Transverse colon (tissue), 4 donors: ENCODE measurements at regions not wholly inside any gene's neighbourhood (a gene's known extent, or its start where the extent isn't known, plus 50 kb on each side); places are given as distances from the start of the nearest gene placed in this dataset.

ENCODE experiments used
- DNase-seq: peaks from one replicate; pipeline ENCODE4 v3.0.0-alpha.2; 2019
- H3K27ac ChIP-seq, 4 donors: fragments of 200-600 bp; sonication (generic); 2 replicates each; pipeline ENCODE4 v1.5.1; 2016 to 2018; ENCODE audit warnings: inconsistent platforms in 4 of 4
- H3K27me3 ChIP-seq: fragments of 200-600 bp; sonication (generic); 2 replicates; pipeline ENCODE4 v1.5.1; 2017; ENCODE audit warnings: inconsistent platforms
- H3K36me3 ChIP-seq, 4 donors: fragments of 200-600 bp; sonication (generic); 2 replicates each; pipeline ENCODE4 v1.5.1; 2017 to 2019; ENCODE audit warnings: inconsistent platforms in 4 of 4
- H3K4me1 ChIP-seq, 4 donors: fragments of 200-600 bp; sonication (generic); 2 replicates each; pipeline ENCODE4 v1.5.1; 2017 to 2020; ENCODE audit warnings: inconsistent platforms in 4 of 4
- H3K4me3 ChIP-seq, 4 donors: fragments of 200-600 bp; sonication (generic); 1 replicate in 1 of 4; 2 replicates in 3 of 4; pipeline versions ENCODE4 v1.5.1 to v1.6.1; 2017 to 2019; ENCODE audit warnings: inconsistent platforms in 4 of 4
- H3K9me3 ChIP-seq, 2 donors: fragments of 200-600 bp; sonication (generic); 2 replicates each; pipeline ENCODE4 v1.5.1; 2017 to 2019; ENCODE audit warnings: inconsistent platforms in 2 of 2
- CTCF ChIP-seq, 5 experiments: fragments of 200-600 bp in 3 of 5; fragments of 450-650 bp in 2 of 5; sonication (generic) in 3 of 5; IDR thresholded peaks; 1 replicate in 2 of 5; 2 replicates in 3 of 5; pipeline ENCODE4 v1.5.1; 2016 to 2017; ENCODE audit warnings: antibody characterized with exemption in 5 of 5, inconsistent platforms in 3 of 5, mild to moderate bottlenecking in 2 of 5, moderate library complexity in 1 of 5
- EP300 ChIP-seq: sonication (generic); formaldehyde crosslinking; IDR thresholded peaks from one replicate; pipeline ENCODE4 v1.6.1; 2017; ENCODE audit warnings: antibody characterized with exemption, low read depth
- POLR2A ChIP-seq: fragments of 450-650 bp; IDR thresholded peaks from one replicate; pipeline ENCODE4 v1.6.1; 2016; ENCODE audit warnings: antibody characterized with exemption, mild to moderate bottlenecking, moderate library complexity
- POLR2AphosphoS5 ChIP-seq, 3 donors: sonication (generic); formaldehyde crosslinking; IDR thresholded peaks; one replicate each; pipeline ENCODE4 v1.6.1; 2016; ENCODE audit warnings: antibody characterized with exemption in 3 of 3
- WGBS, 2 donors: methylation state at CpG; one replicate each; pipeline ENCODE4 v1.1.5; 2018; ENCODE audit warnings: low coverage in 1 of 2; 5-methylcytosine and 5-hydroxymethylcytosine counted together
- in situ Hi-C, 4 donors: fragments of 200-750 bp; cut with MboI; loops; one replicate each; pipeline versions ENCODE4 v1.15.0 to v1.15.1; 2017; ENCODE audit warnings: low sequenced_read_pairs in 3 of 4, low pct_ligation_motif_present in 1 of 4, low pct_unique_long_range_greater_than_20kb in 1 of 4
- intact Hi-C: fragments of 100-400 bp; cut with DNase I; formaldehyde crosslinking; loops from one replicate; pipeline ENCODE4 v1.15.1; 2023; ENCODE audit warnings: low total_unique reads

- H3K27ac ChIP-seq = no peak overlapping the region
- no peak overlapping the region for H3K4me3 ChIP-seq
- 81 to 86% methylated on average over 2 of the region's 2 CpGs for WGBS, 2 donors
- H3K27me3 ChIP-seq = no peaks in the 10 kb centered on the region
- no peaks in the 10 kb centered on the region for H3K9me3 ChIP-seq
- H3K36me3 ChIP-seq = no peaks in the 10 kb centered on the region
- DNase-seq = no peak
- intact Hi-C loops (no loop called here), in situ Hi-C loops (no loop called here)
- H3K4me1 ChIP-seq = no peaks in the 10 kb centered on the region
- TF ChIP-seq POLR2AphosphoS5 (IDR thresholded peaks at IDR 0.05) = no peak
- no peak for TF ChIP-seq CTCF (IDR thresholded peaks at IDR 0.05)
- no peak for TF ChIP-seq POLR2A
- no peak for TF ChIP-seq EP300
Measured at GRCh38 chr4:149870008-149870407, 54.4 kb upstream of the IQCM start.

- in situ Hi-C loops = loop anchor here in 2 of 4 donors (25.0 kb wide), 2 partner anchors 494 to 519 kb away; no protein-coding TSS in a partner anchor
- H3K9me3 ChIP-seq = no peaks in the 10 kb centered on the region
- no peak for TF ChIP-seq CTCF (IDR thresholded peaks at IDR 0.05)
- TF ChIP-seq POLR2AphosphoS5 (IDR thresholded peaks at IDR 0.05) = no peak
- TF ChIP-seq POLR2A = no peak
- no peak for TF ChIP-seq EP300
- H3K4me3 ChIP-seq = no peak overlapping the region
- intact Hi-C loops = no loop called here
- no peaks in the 10 kb centered on the region for H3K27me3 ChIP-seq
- DNase-seq = no peak
- WGBS, 2 donors = 89 to 100% methylated on average over 1 of the region's 1 CpG
- H3K27ac ChIP-seq = no peak overlapping the region
- no peaks in the 10 kb centered on the region for H3K36me3 ChIP-seq
- H3K4me1 ChIP-seq = peaks cover 0 to 14% (median 9%) of the 10 kb centered on the region in 4 donors
Measured at GRCh38 chr4:149881744-149882143, 66.1 kb upstream of the IQCM start.

- TF ChIP-seq EP300 (no peak), POLR2A (no peak), CTCF (IDR thresholded peaks at IDR 0.05) (no peak), POLR2AphosphoS5 (IDR thresholded peaks at IDR 0.05) (no peak)
- in situ Hi-C loops = loop anchor here in 2 of 4 donors (25.0 kb wide), 2 partner anchors 495 to 520 kb away; no protein-coding TSS in a partner anchor
- Histone ChIP-seq H3K36me3 (no peaks in the 10 kb centered on the region), H3K9me3 (no peaks in the 10 kb centered on the region), H3K4me3 (no peak overlapping the region), H3K27me3 (no peaks in the 10 kb centered on the region), H3K4me1 (peaks cover 0 to 14% (median 9%) of the 10 kb centered on the region in 4 donors), H3K27ac (no peak overlapping the region)
- intact Hi-C loops = no loop called here
- no peak for DNase-seq
- 85 to 86% methylated on average over 1 of the region's 1 CpG for WGBS, 2 donors
Measured at GRCh38 chr4:149882251-149882650, 66.6 kb upstream of the IQCM start.

GRCh38 chr4:149884046-149884445 lies 68.4 kb upstream of the IQCM start:
- intact Hi-C loops (no loop called here), in situ Hi-C loops (loop anchor here in 2 of 4 donors (25.0 kb wide), 2 partner anchors 497 to 522 kb away; no protein-coding TSS in a partner anchor)
- TF ChIP-seq EP300 (no peak), POLR2A (no peak), CTCF (IDR thresholded peaks at IDR 0.05) (no peak), POLR2AphosphoS5 (IDR thresholded peaks at IDR 0.05) (no peak)
- no peak overlapping the region for H3K4me3 ChIP-seq
- no peaks in the 10 kb centered on the region for H3K27me3 ChIP-seq
- peak overlapping the region in 1 of 4 donors; percentile 8 for H3K27ac ChIP-seq
- DNase-seq = peak; percentile 46
- no peaks in the 10 kb centered on the region for H3K36me3 ChIP-seq
- 26 to 31% methylated on average over 6 of the region's 6 CpGs for WGBS, 2 donors
- H3K9me3 ChIP-seq = no peaks in the 10 kb centered on the region
- H3K4me1 ChIP-seq = peaks cover 0 to 14% (median 9%) of the 10 kb centered on the region in 4 donors
